GM10248 (cell line): ENCODE measurements at regions not wholly inside any gene's neighbourhood (a gene's known extent, or its start where the extent isn't known, plus 50 kb on each side); places are given as distances from the start of the nearest gene placed in this dataset.

Experiments used
- CTCF ChIA-PET: fragments of 300-600 bp; sonication (Branson Sonifier 250); formaldehyde crosslinking; extraction: SDS; loops from one replicate; lab custom pipeline; 2021; ENCODE audit warnings: antibody characterized with exemption; lab: Yijun Ruan, JAX
- POLR2A ChIA-PET: fragments of 350-650 bp; sonication (Branson Sonifier 250); formaldehyde crosslinking; extraction: SDS; loops from one replicate; lab custom pipeline; 2020; ENCODE audit warnings: antibody characterized with exemption; lab: Yijun Ruan, JAX
- DNase-seq: peaks from one replicate; pipeline ENCODE4 v3.0.0; 2012; ENCODE audit errors: extremely low spot score
- TF ChIP-seq, protein P1 (sequence below): IDR thresholded peaks from 2 replicates; pipeline ENCODE4 v1.5.1; 2012; ENCODE audit warnings: mild to moderate bottlenecking, low read depth; ENCODE audit errors: extremely low read depth, missing control alignments, control extremely low read depth

DNA sequence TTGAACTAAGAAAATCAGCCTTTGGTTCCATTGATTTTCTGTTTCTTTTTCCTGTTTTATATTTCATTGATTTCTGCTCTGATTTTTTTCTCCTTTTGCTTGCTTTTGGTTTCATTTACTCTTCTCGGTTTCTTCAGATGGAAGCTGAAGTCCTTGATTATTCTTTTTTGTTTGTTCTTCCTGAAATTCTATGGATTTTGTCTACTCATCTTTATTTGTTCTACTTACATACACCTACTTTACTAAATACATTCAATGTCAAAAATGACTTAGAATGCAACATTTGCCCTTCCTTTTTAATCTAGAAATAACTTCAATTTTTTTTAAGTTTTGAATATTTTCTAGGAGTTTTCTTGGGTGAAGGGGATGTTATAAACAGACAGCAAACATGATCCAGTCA is 612.5 kb downstream of the METTL4 start:
- TF ChIP-seq, protein P1, sequence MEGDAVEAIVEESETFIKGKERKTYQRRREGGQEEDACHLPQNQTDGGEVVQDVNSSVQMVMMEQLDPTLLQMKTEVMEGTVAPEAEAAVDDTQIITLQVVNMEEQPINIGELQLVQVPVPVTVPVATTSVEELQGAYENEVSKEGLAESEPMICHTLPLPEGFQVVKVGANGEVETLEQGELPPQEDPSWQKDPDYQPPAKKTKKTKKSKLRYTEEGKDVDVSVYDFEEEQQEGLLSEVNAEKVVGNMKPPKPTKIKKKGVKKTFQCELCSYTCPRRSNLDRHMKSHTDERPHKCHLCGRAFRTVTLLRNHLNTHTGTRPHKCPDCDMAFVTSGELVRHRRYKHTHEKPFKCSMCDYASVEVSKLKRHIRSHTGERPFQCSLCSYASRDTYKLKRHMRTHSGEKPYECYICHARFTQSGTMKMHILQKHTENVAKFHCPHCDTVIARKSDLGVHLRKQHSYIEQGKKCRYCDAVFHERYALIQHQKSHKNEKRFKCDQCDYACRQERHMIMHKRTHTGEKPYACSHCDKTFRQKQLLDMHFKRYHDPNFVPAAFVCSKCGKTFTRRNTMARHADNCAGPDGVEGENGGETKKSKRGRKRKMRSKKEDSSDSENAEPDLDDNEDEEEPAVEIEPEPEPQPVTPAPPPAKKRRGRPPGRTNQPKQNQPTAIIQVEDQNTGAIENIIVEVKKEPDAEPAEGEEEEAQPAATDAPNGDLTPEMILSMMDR = no peak
- CTCF ChIA-PET = no interaction called here
- DNase-seq = no peak
- POLR2A ChIA-PET = no interaction called here

GRCh38 chr18:1965016-1965415 is 606.3 kb downstream of the METTL4 start:
- ChIA-PET CTCF (no interaction called here), POLR2A (no interaction called here)
- DNase-seq = no peak
- TF ChIP-seq, protein P1 = no peak

- POLR2A ChIA-PET = no interaction called here
- CTCF ChIA-PET = no interaction called here
- no peak for DNase-seq
- TF ChIP-seq, protein P1 = no peak
Measured at GRCh38 chr18:1965541-1965940, 605.8 kb downstream of the METTL4 start.

DNA sequence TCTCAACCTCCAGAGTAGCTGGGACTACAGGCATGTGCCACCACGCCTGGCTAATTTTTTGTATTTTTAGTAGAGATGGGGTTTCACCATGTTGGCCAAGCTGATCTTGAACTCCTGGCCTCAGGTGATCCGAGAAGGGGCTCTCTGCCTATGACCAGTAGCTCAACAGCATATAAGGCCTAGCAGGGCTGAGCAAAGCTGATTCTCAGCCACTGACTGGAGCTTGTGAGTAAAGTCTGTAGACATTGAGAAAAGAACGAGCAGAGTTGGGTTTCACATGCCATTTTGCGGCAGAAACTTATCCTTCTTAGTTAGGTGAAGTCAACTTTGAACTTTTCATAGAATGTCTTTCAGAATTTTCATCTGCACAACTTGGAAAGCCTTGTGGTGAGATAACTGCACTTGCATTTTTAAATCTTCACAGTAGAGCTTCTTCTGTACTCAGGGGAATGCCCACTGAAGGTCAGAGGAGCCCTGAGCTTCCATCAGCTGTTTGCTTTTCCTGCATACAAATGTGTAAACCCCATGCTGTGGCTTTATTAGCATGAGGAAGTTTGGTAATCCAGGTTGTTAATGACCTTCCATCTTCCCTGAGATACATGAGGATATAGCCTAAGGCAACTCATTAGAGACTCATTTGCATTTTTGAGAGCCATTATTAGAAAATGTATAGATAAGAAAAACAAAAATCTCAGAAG is 602.4 kb downstream of the METTL4 start:
- ChIA-PET POLR2A (no interaction called here), CTCF (no interaction called here)
- no peak for DNase-seq
- TF ChIP-seq, protein P1 = no peak

- CTCF ChIA-PET = interaction anchor here (1.0 kb wide), 1 partner anchor 15 kb away, joined by 3 read pairs; no protein-coding TSS in a partner anchor
- POLR2A ChIA-PET = no interaction called here
- TF ChIP-seq, protein P1 = no peak
- no peak for DNase-seq
Measured at GRCh38 chr18:1976484-1976883, 594.8 kb downstream of the METTL4 start.

GRCh38 chr18:1982056-1982455 is 589.2 kb downstream of the METTL4 start:
- ChIA-PET CTCF (no interaction called here), POLR2A (no interaction called here)

More at GRCh38 chr18:1982056-1982455, 589.2 kb downstream of the METTL4 start:
- DNase-seq = no peak
- TF ChIP-seq, protein P1 = no peak
